HEK293 (cell line): ENCODE measurements at regions not wholly inside any gene's neighbourhood (a gene's known extent, or its start where the extent isn't known, plus 50 kb on each side); places are given as distances from the start of the nearest gene placed in this dataset.

Experiments
- CTCF ChIA-PET: fragments of 350-600 bp; formaldehyde crosslinking; extraction: SDS; loops from one replicate; lab custom pipeline; 2021; ENCODE audit warnings: antibody characterized with exemption; lab: Yijun Ruan, JAX
- POLR2A ChIA-PET: fragments of 300-600 bp; formaldehyde crosslinking; extraction: SDS; loops from one replicate; lab custom pipeline; 2020; ENCODE audit warnings: antibody characterized with exemption, inconsistent platforms; lab: Yijun Ruan, JAX
- H3K27ac ChIP-seq: fragments of 200-500 bp; sonication (Bioruptor generic); 2 replicates; pipeline ENCODE4 v1.5.1; 2014; ENCODE audit warnings: low read depth, low read length, control low read depth, inconsistent platforms; ENCODE audit errors: extremely low read depth
- H3K36me3 ChIP-seq, 2 experiments: fragments of 200-500 bp in 1 of 2; sonication (Bioruptor generic) in 1 of 2; 1 replicate in 1 of 2; 2 replicates in 1 of 2; pipeline ENCODE4 v1.5.1; 2014 to 2017; ENCODE audit warnings: inconsistent platforms in 2 of 2, low read length in 2 of 2; ENCODE audit not compliant: control insufficient read depth in 2 of 2, insufficient read depth in 1 of 2
- H3K4me1 ChIP-seq: fragments of 200-500 bp; sonication (Bioruptor generic); 2 replicates; pipeline ENCODE4 v1.5.1; 2014; ENCODE audit warnings: mild to moderate bottlenecking, low read length, inconsistent platforms; ENCODE audit not compliant: control insufficient read depth, insufficient read depth
- H3K4me3 ChIP-seq: 2 replicates; pipeline ENCODE4 v1.5.1; 2011; ENCODE audit warnings: low read depth, mild to moderate bottlenecking, control low read depth, low read length, moderate library complexity
- H3K9me3 ChIP-seq: fragments of 200-500 bp; sonication (Bioruptor generic); 2 replicates; pipeline ENCODE4 v1.5.1; 2014; ENCODE audit warnings: low read depth, low read length, inconsistent platforms; ENCODE audit not compliant: control insufficient read depth, insufficient read depth
- SCRT1 ChIP-seq: fragments of 450-650 bp; formaldehyde crosslinking; IDR thresholded peaks from 2 replicates; pipeline ENCODE4 v1.5.1; 2016; ENCODE audit warnings: missing biosample characterization, missing genetic modification characterization, borderline replicate concordance
- SP7 ChIP-seq: fragments of 450-650 bp; formaldehyde crosslinking; IDR thresholded peaks from 2 replicates; pipeline ENCODE4 v1.5.1; 2016; ENCODE audit warnings: missing biosample characterization, missing genetic modification characterization
- WT1 ChIP-seq: fragments of 450-650 bp; formaldehyde crosslinking; IDR thresholded peaks from 2 replicates; pipeline ENCODE4 v1.5.1; 2016; ENCODE audit warnings: missing biosample characterization, missing genetic modification characterization
- ZFP3 ChIP-seq: fragments of 450-650 bp; formaldehyde crosslinking; IDR thresholded peaks from 2 replicates; pipeline ENCODE4 v1.5.1; 2016; ENCODE audit warnings: low read depth, missing biosample characterization, missing genetic modification characterization
- ZNF211 ChIP-seq: fragments of 450-650 bp; formaldehyde crosslinking; IDR thresholded peaks from 2 replicates; pipeline ENCODE4 v1.5.1; 2016; ENCODE audit warnings: low read depth, missing biosample characterization, missing genetic modification characterization
- ZNF416 ChIP-seq: fragments of 450-650 bp; formaldehyde crosslinking; IDR thresholded peaks from 2 replicates; pipeline ENCODE4 v1.5.1; 2016; ENCODE audit warnings: missing biosample characterization, missing genetic modification characterization
- ZNF549 ChIP-seq: fragments of 450-650 bp; IDR thresholded peaks from 2 replicates; pipeline ENCODE4 v1.5.1; 2018; ENCODE audit warnings: missing biosample characterization, missing genetic modification characterization, mild to moderate bottlenecking, inconsistent platforms, moderate library complexity
- ZNF654 ChIP-seq: fragments of 450-650 bp; formaldehyde crosslinking; IDR thresholded peaks from 2 replicates; pipeline ENCODE4 v1.5.1; 2016; ENCODE audit warnings: low read depth, missing biosample characterization, missing genetic modification characterization
- ZNF660 ChIP-seq: fragments of 450-650 bp; IDR thresholded peaks from 2 replicates; pipeline ENCODE4 v1.5.1; 2018; ENCODE audit warnings: missing biosample characterization, mild to moderate bottlenecking, missing genetic modification characterization
- ZSCAN23 ChIP-seq: fragments of 450-650 bp; formaldehyde crosslinking; IDR thresholded peaks from 2 replicates; pipeline ENCODE4 v1.5.1; 2016; ENCODE audit warnings: missing biosample characterization, missing genetic modification characterization
- TF ChIP-seq, protein P1 (sequence below): fragments of 450-650 bp; formaldehyde crosslinking; IDR thresholded peaks from 2 replicates; pipeline ENCODE4 v1.5.1; 2016; ENCODE audit warnings: missing biosample characterization, missing genetic modification characterization
- TF ChIP-seq, protein P2 (sequence below): fragments of 450-650 bp; formaldehyde crosslinking; IDR thresholded peaks from 2 replicates; pipeline ENCODE4 v1.5.1; 2016; ENCODE audit warnings: missing biosample characterization, missing genetic modification characterization
- TF ChIP-seq, protein P3 (sequence below): fragments of 450-650 bp; IDR thresholded peaks from 2 replicates; pipeline ENCODE4 v1.5.1; 2018; ENCODE audit warnings: missing biosample characterization, mild to moderate bottlenecking, missing genetic modification characterization
- TF ChIP-seq, protein P4 (sequence below): fragments of 450-650 bp; formaldehyde crosslinking; IDR thresholded peaks from 2 replicates; pipeline ENCODE4 v1.5.1; 2017; ENCODE audit warnings: missing biosample characterization, missing genetic modification characterization

DNA sequence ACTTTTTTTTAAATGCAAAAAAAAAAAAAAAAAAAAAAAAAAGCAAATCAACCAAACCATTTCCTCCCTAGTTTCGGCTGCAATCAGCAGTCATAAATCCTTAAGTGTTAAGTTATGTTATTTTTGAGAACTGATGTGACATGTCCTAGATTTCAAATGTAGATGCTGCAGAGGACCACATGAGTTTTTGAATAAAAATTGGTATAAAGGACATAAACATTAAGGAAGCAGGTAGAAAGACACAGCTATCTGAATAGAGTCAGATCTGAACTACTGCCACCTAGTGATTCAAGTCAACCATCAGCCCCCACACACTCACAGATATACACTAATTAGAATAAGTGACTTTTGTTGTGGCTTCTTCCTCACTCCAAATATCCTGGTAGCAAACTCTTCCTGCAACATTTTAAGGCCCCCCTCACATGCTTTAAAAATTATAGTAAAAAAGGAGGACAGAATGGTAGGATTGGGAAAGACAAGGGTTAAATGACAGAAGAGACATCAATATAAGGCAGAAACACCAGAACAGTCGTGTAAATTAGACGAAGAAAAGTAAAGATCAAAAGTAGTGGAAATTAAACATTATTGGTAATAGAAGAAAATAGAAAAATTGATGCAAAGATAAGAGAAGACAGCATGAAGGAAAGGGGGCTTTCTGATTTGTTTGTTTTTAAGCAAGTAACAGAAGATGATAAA, 394.5 kb upstream of the ATP2B1 start:
- Histone ChIP-seq H3K4me3 (no peak overlapping the region), H3K27ac (no peak overlapping the region)
- TF ChIP-seq, protein P1, sequence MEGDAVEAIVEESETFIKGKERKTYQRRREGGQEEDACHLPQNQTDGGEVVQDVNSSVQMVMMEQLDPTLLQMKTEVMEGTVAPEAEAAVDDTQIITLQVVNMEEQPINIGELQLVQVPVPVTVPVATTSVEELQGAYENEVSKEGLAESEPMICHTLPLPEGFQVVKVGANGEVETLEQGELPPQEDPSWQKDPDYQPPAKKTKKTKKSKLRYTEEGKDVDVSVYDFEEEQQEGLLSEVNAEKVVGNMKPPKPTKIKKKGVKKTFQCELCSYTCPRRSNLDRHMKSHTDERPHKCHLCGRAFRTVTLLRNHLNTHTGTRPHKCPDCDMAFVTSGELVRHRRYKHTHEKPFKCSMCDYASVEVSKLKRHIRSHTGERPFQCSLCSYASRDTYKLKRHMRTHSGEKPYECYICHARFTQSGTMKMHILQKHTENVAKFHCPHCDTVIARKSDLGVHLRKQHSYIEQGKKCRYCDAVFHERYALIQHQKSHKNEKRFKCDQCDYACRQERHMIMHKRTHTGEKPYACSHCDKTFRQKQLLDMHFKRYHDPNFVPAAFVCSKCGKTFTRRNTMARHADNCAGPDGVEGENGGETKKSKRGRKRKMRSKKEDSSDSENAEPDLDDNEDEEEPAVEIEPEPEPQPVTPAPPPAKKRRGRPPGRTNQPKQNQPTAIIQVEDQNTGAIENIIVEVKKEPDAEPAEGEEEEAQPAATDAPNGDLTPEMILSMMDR (tag by site-specific recombination): peak; percentile 40; the same call in 1 of the 2 replicates
- peak; percentile 41 for TF ChIP-seq ZNF654 (tag by site-specific recombination)
- TF ChIP-seq ZNF660: peak; percentile 56; the same call in 1 of the 2 replicates
- TF ChIP-seq, protein P2, sequence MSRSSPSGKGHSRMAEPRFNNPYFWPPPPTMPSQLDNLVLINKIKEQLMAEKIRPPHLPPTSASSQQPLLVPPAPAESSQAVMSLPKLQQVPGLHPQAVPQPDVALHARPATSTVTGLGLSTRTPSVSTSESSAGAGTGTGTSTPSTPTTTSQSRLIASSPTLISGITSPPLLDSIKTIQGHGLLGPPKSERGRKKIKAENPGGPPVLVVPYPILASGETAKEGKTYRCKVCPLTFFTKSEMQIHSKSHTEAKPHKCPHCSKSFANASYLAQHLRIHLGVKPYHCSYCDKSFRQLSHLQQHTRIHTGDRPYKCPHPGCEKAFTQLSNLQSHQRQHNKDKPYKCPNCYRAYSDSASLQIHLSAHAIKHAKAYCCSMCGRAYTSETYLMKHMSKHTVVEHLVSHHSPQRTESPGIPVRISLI (tag by site-specific recombination): peak; percentile 91
- no peak for TF ChIP-seq ZFP3 (tag by site-specific recombination)
- TF ChIP-seq, all 188 proteins: peak for 4
- Histone ChIP-seq H3K4me1 (peaks cover 20% of the 10 kb centered on the region), H3K36me3 (no peaks in the 10 kb centered on the region), H3K9me3 (no peaks in the 10 kb centered on the region)
- ChIA-PET CTCF (interaction anchor here (0.5 to 1.5 kb wide), 14 partner anchors 8 to 793 kb away, joined by 3 to 11 read pairs (median 3); no protein-coding TSS in a partner anchor), POLR2A (interaction anchor here (0.6 kb wide), 1 partner anchor 269 kb away, joined by 3 read pairs; no protein-coding TSS in a partner anchor)

DNA sequence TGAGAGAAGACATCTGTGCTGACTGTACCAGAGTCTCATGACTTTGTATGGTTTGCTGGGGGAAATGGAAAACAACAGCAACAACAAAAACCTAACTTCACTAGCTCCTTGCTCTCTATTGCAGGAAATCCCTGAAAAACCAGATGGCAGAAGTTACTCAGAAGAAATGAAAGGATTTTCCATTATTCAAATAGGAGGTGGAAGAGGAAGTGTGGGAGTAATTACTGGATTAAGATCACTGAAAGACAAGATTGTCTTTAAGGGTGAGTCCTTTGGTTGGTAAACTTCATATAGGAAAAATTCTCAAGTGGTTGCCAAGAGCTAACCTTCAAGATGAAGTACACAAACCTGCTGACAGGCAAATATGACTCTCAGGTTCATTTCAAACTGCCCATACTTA, 391.9 kb upstream of the ATP2B1 start:
- H3K36me3 ChIP-seq: no peaks in the 10 kb centered on the region
- H3K9me3 ChIP-seq: no peaks in the 10 kb centered on the region
- no peak overlapping the region for H3K4me3 ChIP-seq
- ChIA-PET CTCF (interaction anchor here (0.7 to 1.2 kb wide), 5 partner anchors 282 to 618 kb away, joined by 3 read pairs; no protein-coding TSS in a partner anchor), POLR2A (no interaction called here)
- H3K27ac ChIP-seq: 0 out of 2 replicates have a peak overlapping the region, but pooled peaks have one; percentile 49
- TF ChIP-seq ZNF211 (tag by site-specific recombination) (no peak), WT1 (tag by site-specific recombination) (peak; percentile 47), SCRT1 (tag by site-specific recombination) (no peak), ZSCAN23 (tag by site-specific recombination) (no peak), ZNF549 (tag by site-specific recombination) (no peak), SP7 (tag by site-specific recombination) (no peak)
- TF ChIP-seq, protein P3, sequence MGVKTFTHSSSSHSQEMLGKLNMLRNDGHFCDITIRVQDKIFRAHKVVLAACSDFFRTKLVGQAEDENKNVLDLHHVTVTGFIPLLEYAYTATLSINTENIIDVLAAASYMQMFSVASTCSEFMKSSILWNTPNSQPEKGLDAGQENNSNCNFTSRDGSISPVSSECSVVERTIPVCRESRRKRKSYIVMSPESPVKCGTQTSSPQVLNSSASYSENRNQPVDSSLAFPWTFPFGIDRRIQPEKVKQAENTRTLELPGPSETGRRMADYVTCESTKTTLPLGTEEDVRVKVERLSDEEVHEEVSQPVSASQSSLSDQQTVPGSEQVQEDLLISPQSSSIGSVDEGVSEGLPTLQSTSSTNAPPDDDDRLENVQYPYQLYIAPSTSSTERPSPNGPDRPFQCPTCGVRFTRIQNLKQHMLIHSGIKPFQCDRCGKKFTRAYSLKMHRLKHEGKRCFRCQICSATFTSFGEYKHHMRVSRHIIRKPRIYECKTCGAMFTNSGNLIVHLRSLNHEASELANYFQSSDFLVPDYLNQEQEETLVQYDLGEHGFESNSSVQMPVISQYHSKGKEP: no peak
- H3K4me1 ChIP-seq: peaks cover 25% of the 10 kb centered on the region

DNA sequence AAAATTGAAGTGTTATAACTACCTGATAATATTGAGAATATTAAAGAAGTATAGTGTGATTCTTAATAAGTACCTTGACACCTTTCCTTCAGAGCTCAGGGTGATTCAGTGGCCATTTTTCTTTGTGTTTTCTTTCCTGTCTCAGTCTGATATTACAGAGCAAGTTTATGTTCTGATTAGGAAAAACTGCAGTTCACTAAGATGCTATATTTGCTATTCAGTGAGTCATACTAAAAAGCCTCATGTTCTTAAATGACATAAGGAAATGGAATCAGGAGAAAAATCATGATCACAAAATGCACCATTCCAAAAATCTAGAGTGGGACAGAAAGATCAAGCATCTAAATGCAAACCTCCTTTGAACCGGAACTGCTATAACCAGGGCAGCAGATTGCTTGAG, 390.6 kb upstream of the ATP2B1 start:
- Histone ChIP-seq H3K4me3 (no peak overlapping the region), H3K4me1 (peaks cover 25% of the 10 kb centered on the region), H3K27ac (no peak overlapping the region), H3K9me3 (no peaks in the 10 kb centered on the region), H3K36me3 (no peaks in the 10 kb centered on the region)
- ChIA-PET CTCF (no interaction called here), POLR2A (no interaction called here)
- no peak for TF ChIP-seq ZNF416 (tag by site-specific recombination)
- TF ChIP-seq, protein P4, sequence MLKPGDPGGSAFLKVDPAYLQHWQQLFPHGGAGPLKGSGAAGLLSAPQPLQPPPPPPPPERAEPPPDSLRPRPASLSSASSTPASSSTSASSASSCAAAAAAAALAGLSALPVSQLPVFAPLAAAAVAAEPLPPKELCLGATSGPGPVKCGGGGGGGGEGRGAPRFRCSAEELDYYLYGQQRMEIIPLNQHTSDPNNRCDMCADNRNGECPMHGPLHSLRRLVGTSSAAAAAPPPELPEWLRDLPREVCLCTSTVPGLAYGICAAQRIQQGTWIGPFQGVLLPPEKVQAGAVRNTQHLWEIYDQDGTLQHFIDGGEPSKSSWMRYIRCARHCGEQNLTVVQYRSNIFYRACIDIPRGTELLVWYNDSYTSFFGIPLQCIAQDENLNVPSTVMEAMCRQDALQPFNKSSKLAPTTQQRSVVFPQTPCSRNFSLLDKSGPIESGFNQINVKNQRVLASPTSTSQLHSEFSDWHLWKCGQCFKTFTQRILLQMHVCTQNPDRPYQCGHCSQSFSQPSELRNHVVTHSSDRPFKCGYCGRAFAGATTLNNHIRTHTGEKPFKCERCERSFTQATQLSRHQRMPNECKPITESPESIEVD (tag by site-specific recombination): 0 out of 2 replicates have a peak, but pooled peaks have one; percentile 24
